ENCODE measurements at regions not wholly inside any gene's neighbourhood (a gene's known extent, or its start where the extent isn't known, plus 50 kb on each side); places are given as distances from the start of the nearest gene placed in this dataset.

GRCh38 chr1:232101231-232101630, 474.6 kb downstream of the DISC1 start:
- Histone ChIP-seq H3K9ac (ENCODE audit: extremely low read depth, insufficient read length, low read length) (no peak overlapping the region), H3K23ac (ENCODE audit: insufficient read length, low read depth, low read length) (no peak overlapping the region), H4K91ac (ENCODE audit: insufficient read length, low read depth, low read length) (no peak overlapping the region), H3K27me3 (ENCODE audit: insufficient read depth, low read length) (no peaks in the 10 kb centered on the region), H2BK120ac (ENCODE audit: low read depth, low read length, poor library complexity, severe bottlenecking) (no peak overlapping the region), H2BK20ac (ENCODE audit: low read depth, low read length, poor library complexity, severe bottlenecking) (no peak overlapping the region), H3T11ph (ENCODE audit: low read length) (no peak overlapping the region), H2AK5ac (ENCODE audit: insufficient read length, low read length) (no peak overlapping the region), H3K23me2 (ENCODE audit: insufficient read length, low read depth, low read length, poor library complexity, severe bottlenecking) (no peaks in the 10 kb centered on the region), H4K8ac (replicated peaks; ENCODE audit: insufficient read length, low read depth, low read length) (no peak overlapping the region), H3K4me2 (ENCODE audit: insufficient read depth, insufficient read length, low read length) (no peak overlapping the region), H4K20me1 (ENCODE audit: control insufficient read depth, insufficient read depth, insufficient read length) (no peaks in the 10 kb centered on the region), H2BK5ac (ENCODE audit: insufficient read length, low read length) (no peak overlapping the region), H4K5ac (ENCODE audit: insufficient read length, low read depth, low read length) (no peak overlapping the region), H3K4ac (ENCODE audit: low read depth, low read length) (no peak overlapping the region), H3K18ac (ENCODE audit: insufficient read length, low read depth, low read length) (no peak overlapping the region), H3K27ac (ENCODE audit: insufficient read length, low read depth, low read length) (no peak overlapping the region), H2AFZ (ENCODE audit: low read length) (no peak overlapping the region), H2BK12ac (ENCODE audit: insufficient read length, low read depth, low read length) (no peak overlapping the region), H3K4me1 (ENCODE audit: insufficient read depth, low read length) (peaks cover 3% of the 10 kb centered on the region), H3K79me1 (ENCODE audit: insufficient read depth, low read depth, low read length, poor library complexity, severe bottlenecking) (no peaks in the 10 kb centered on the region), H3K56ac (ENCODE audit: insufficient read length, low read depth, low read length) (no peak overlapping the region), H3K14ac (ENCODE audit: insufficient read depth, low read length) (no peak overlapping the region), H3K9me3 (ENCODE audit: control insufficient read depth, low read depth, low read length) (no peaks in the 10 kb centered on the region), H3K79me2 (ENCODE audit: insufficient read depth, low read length) (no peaks in the 10 kb centered on the region), H2BK15ac (ENCODE audit: low read depth, low read length) (no peak overlapping the region)
- Mint-ChIP-seq H3K36me3 (ENCODE audit: insufficient read depth in 1 of 3, low read depth in 3 of 3) (peaks cover 13 to 27% (median 13%) of the 10 kb centered on the region in 3 experiments), H3K4me1 (peaks cover 16 to 26% of the 10 kb centered on the region in 2 experiments), H3K27me3 (ENCODE audit: low read depth) (peaks cover 18% of the 10 kb centered on the region), H3K4me3 (no peak overlapping the region), H3K9me3 (peaks cover 14 to 25% of the 10 kb centered on the region in 2 experiments), H3K27ac (no peak overlapping the region)
- no peak for TF ChIP-seq CTCF (conservative IDR thresholded peaks at IDR 0.05)
- no CpG with 5 or more reads among the region's 1 CpG for WGBS (ENCODE audit: extremely low coverage, insufficient read length, low lambda C conversion rate)
- DNase-seq, result no peak
